ENCODE measurements at regions not wholly inside any gene's neighbourhood (a gene's known extent, or its start where the extent isn't known, plus 50 kb on each side); places are given as distances from the start of the nearest gene placed in this dataset.

- TF ChIP-seq CTCF (IDR thresholded peaks at IDR 0.05 in 8 of 11, conservative IDR thresholded peaks at IDR 0.05 in 3 of 11) (no peak), POLR2AphosphoS5 (IDR thresholded peaks at IDR 0.05) (no peak)
Measured at GRCh38 chr6:40281402-40281801, 305.8 kb downstream of the LRFN2 start.
